Natural killer cell treated with Interleukin-12 subunit alpha and Interleukin-12 subunit beta and Interleukin-15 and Interleukin-18, amount 100 ng/mL, for 72 hours (primary cell): ENCODE measurements at regions not wholly inside any gene's neighbourhood (a gene's known extent, or its start where the extent isn't known, plus 50 kb on each side); places are given as distances from the start of the nearest gene placed in this dataset.

ENCODE experiments used
- ATAC-seq, 2 donors: fragments of 150-1000 bp; cut with Tn5 transposase in 1 of 2; sonication (Bioruptor Pico), chemical (Tn5 transposase) in 1 of 2; 2 replicates each; pipeline ENCODE4 v1.10.0; 2021
- DNase-seq: peaks from one replicate; pipeline ENCODE4 v3.0.0; 2022; ENCODE audit warnings: low spot score
- H3K27ac Mint-ChIP-seq, 2 donors: 1 replicate in 1 of 2; 2 replicates in 1 of 2; pipeline ENCODE4 v1.8.0; 2022; ENCODE audit warnings: mixed read lengths in 2 of 2, mild to moderate bottlenecking in 1 of 2, moderate library complexity in 1 of 2
- H3K27me3 Mint-ChIP-seq, 2 donors: 1 replicate in 1 of 2; 2 replicates in 1 of 2; pipeline ENCODE4 v1.8.0; 2022; ENCODE audit warnings: mixed read lengths in 2 of 2
- H3K36me3 Mint-ChIP-seq: one replicate; pipeline ENCODE4 v1.8.0; 2022; ENCODE audit warnings: mixed read lengths
- H3K4me1 Mint-ChIP-seq, 2 donors: 1 replicate in 1 of 2; 2 replicates in 1 of 2; pipeline ENCODE4 v1.8.0; 2022; ENCODE audit warnings: low read depth in 2 of 2, mixed read lengths in 2 of 2, mild to moderate bottlenecking in 1 of 2
- H3K4me3 Mint-ChIP-seq: one replicate; pipeline ENCODE4 v1.8.0; 2022; ENCODE audit warnings: mixed read lengths
- H3K9me3 Mint-ChIP-seq: 2 replicates; pipeline ENCODE4 v1.8.0; 2022; ENCODE audit warnings: mixed read lengths

- no peak overlapping the region for H3K27ac Mint-ChIP-seq
- no peaks in the 10 kb centered on the region for H3K9me3 Mint-ChIP-seq
- peaks cover 10% of the 10 kb centered on the region for H3K36me3 Mint-ChIP-seq
- no peak for DNase-seq
- no peaks in the 10 kb centered on the region for H3K4me1 Mint-ChIP-seq
- H3K27me3 Mint-ChIP-seq, result peaks cover 14 to 19% of the 10 kb centered on the region in 2 donors
- no peak overlapping the region for H3K4me3 Mint-ChIP-seq
- ATAC-seq, result no peak
These were observed 58.2 kb downstream of the MEX3B start for GRCh38 chr15:81987628-81988027.

- Mint-ChIP-seq H3K4me1 (no peaks in the 10 kb centered on the region), H3K9me3 (no peaks in the 10 kb centered on the region)
These were observed 62.3 kb downstream of the MEX3B start for GRCh38 chr15:81983497-81983896.

GRCh38 chr15:81982808-81983207, 63.0 kb downstream of the MEX3B start:
- ATAC-seq (no peak), DNase-seq (no peak)
- Mint-ChIP-seq H3K4me3 (no peak overlapping the region), H3K9me3 (peaks cover 2% of the 10 kb centered on the region), H3K27ac (no peak overlapping the region), H3K27me3 (peaks cover 14 to 18% of the 10 kb centered on the region in 2 donors), H3K4me1 (no peaks in the 10 kb centered on the region), H3K36me3 (peaks cover 6% of the 10 kb centered on the region)

More at GRCh38 chr15:81983497-81983896, 62.3 kb downstream of the MEX3B start:
- H3K27me3 Mint-ChIP-seq, result peaks cover 19 to 21% of the 10 kb centered on the region in 2 donors
- no peaks in the 10 kb centered on the region for H3K36me3 Mint-ChIP-seq
- H3K27ac Mint-ChIP-seq, result no peak overlapping the region
- H3K4me3 Mint-ChIP-seq, result no peak overlapping the region
- ATAC-seq, result no peak
- no peak for DNase-seq

GRCh38 chr15:81981908-81982307, 63.9 kb downstream of the MEX3B start:
- Mint-ChIP-seq H3K27me3 (peaks cover 14% of the 10 kb centered on the region in 2 donors), H3K27ac (no peak overlapping the region), H3K4me3 (no peak overlapping the region), H3K4me1 (no peaks in the 10 kb centered on the region), H3K9me3 (peaks cover 3% of the 10 kb centered on the region), H3K36me3 (peaks cover 9% of the 10 kb centered on the region)
- no peak for ATAC-seq
- no peak for DNase-seq

- ATAC-seq (no peak), DNase-seq (no peak)
- Mint-ChIP-seq H3K27ac (no peak overlapping the region), H3K4me1 (no peaks in the 10 kb centered on the region), H3K27me3 (peaks cover 14 to 20% of the 10 kb centered on the region in 2 donors), H3K9me3 (peaks cover 7% of the 10 kb centered on the region), H3K4me3 (no peak overlapping the region), H3K36me3 (peaks cover 9% of the 10 kb centered on the region)
These were observed 68.4 kb downstream of the MEX3B start for GRCh38 chr15:81977464-81977863.

GRCh38 chr15:81968691-81969090, 77.1 kb downstream of the MEX3B start:
- Mint-ChIP-seq H3K9me3 (peaks cover 4% of the 10 kb centered on the region), H3K4me1 (no peaks in the 10 kb centered on the region), H3K27me3 (peaks cover 10 to 28% of the 10 kb centered on the region in 2 donors), H3K36me3 (no peaks in the 10 kb centered on the region), H3K4me3 (no peak overlapping the region), H3K27ac (no peak overlapping the region)
- DNase-seq, result no peak
- ATAC-seq, result no peak

- Mint-ChIP-seq H3K27me3 (peaks cover 6 to 25% of the 10 kb centered on the region in 2 donors), H3K4me1 (no peaks in the 10 kb centered on the region), H3K36me3 (no peaks in the 10 kb centered on the region), H3K9me3 (no peaks in the 10 kb centered on the region), H3K4me3 (no peak overlapping the region), H3K27ac (no peak overlapping the region)
- ATAC-seq (no peak), DNase-seq (no peak)
These were observed 79.2 kb downstream of the MEX3B start for GRCh38 chr15:81966631-81967030.

GRCh38 chr15:81962482-81962881, 83.3 kb downstream of the MEX3B start:
- ATAC-seq (no peak), DNase-seq (no peak)
- H3K36me3 Mint-ChIP-seq, result no peaks in the 10 kb centered on the region
- H3K27me3 Mint-ChIP-seq, result peaks cover 6 to 21% of the 10 kb centered on the region in 2 donors
- no peak overlapping the region for H3K4me3 Mint-ChIP-seq
- H3K4me1 Mint-ChIP-seq, result no peaks in the 10 kb centered on the region
- H3K27ac Mint-ChIP-seq, result no peak overlapping the region
- no peaks in the 10 kb centered on the region for H3K9me3 Mint-ChIP-seq

- Mint-ChIP-seq H3K36me3 (no peaks in the 10 kb centered on the region), H3K27ac (no peak overlapping the region)
These were observed 86.6 kb downstream of the MEX3B start for GRCh38 chr15:81959196-81959595.

GRCh38 chr15:81957698-81958097, 88.1 kb downstream of the MEX3B start:
- H3K9me3 Mint-ChIP-seq, result no peaks in the 10 kb centered on the region
- ATAC-seq, result no peak
- no peak overlapping the region for H3K4me3 Mint-ChIP-seq
- peaks cover 2 to 11% of the 10 kb centered on the region in 2 donors for H3K27me3 Mint-ChIP-seq
- no peak for DNase-seq
- no peak overlapping the region for H3K27ac Mint-ChIP-seq
- H3K36me3 Mint-ChIP-seq, result no peaks in the 10 kb centered on the region
- no peaks in the 10 kb centered on the region for H3K4me1 Mint-ChIP-seq

More at GRCh38 chr15:81959196-81959595, 86.6 kb downstream of the MEX3B start:
- Mint-ChIP-seq H3K4me3 (no peak overlapping the region), H3K4me1 (no peaks in the 10 kb centered on the region), H3K27me3 (peaks cover 3 to 15% of the 10 kb centered on the region in 2 donors), H3K9me3 (no peaks in the 10 kb centered on the region)
- ATAC-seq (no peak), DNase-seq (no peak)

GRCh38 chr15:81955382-81956062, 90.3 kb downstream of the MEX3B start:
- H3K4me3 Mint-ChIP-seq, result no peak overlapping the region
- DNase-seq, result no peak
- H3K36me3 Mint-ChIP-seq, result no peaks in the 10 kb centered on the region
- ATAC-seq, result no peak
- H3K9me3 Mint-ChIP-seq, result no peaks in the 10 kb centered on the region
- no peak overlapping the region for H3K27ac Mint-ChIP-seq
- H3K27me3 Mint-ChIP-seq, result peaks cover 0 to 16% of the 10 kb centered on the region in 2 donors
- H3K4me1 Mint-ChIP-seq, result no peaks in the 10 kb centered on the region

GRCh38 chr15:81954158-81954783, 91.5 kb downstream of the MEX3B start:
- no peaks in the 10 kb centered on the region for H3K36me3 Mint-ChIP-seq
- DNase-seq (no peak), ATAC-seq (no peak)
- H3K27me3 Mint-ChIP-seq, result peaks cover 0 to 16% of the 10 kb centered on the region in 2 donors
- no peak overlapping the region for H3K4me3 Mint-ChIP-seq
- no peaks in the 10 kb centered on the region for H3K9me3 Mint-ChIP-seq
- no peak overlapping the region for H3K27ac Mint-ChIP-seq
- no peaks in the 10 kb centered on the region for H3K4me1 Mint-ChIP-seq

GRCh38 chr15:81950841-81951414, 94.9 kb downstream of the MEX3B start:
- H3K27me3 Mint-ChIP-seq, result peaks cover 0 to 8% of the 10 kb centered on the region in 2 donors
- DNase-seq, result no peak
- H3K9me3 Mint-ChIP-seq, result no peaks in the 10 kb centered on the region
- H3K36me3 Mint-ChIP-seq, result no peaks in the 10 kb centered on the region
- ATAC-seq, result no peak
- H3K4me3 Mint-ChIP-seq, result no peak overlapping the region
- no peak overlapping the region for H3K27ac Mint-ChIP-seq
- H3K4me1 Mint-ChIP-seq, result no peaks in the 10 kb centered on the region

GRCh38 chr15:81948751-81949150, 97.1 kb downstream of the MEX3B start:
- no peak overlapping the region for H3K27ac Mint-ChIP-seq
- peaks cover 3 to 8% of the 10 kb centered on the region in 2 donors for H3K27me3 Mint-ChIP-seq
- no peaks in the 10 kb centered on the region for H3K9me3 Mint-ChIP-seq
- DNase-seq (no peak), ATAC-seq (no peak)
- H3K4me1 Mint-ChIP-seq, result no peaks in the 10 kb centered on the region
- no peak overlapping the region for H3K4me3 Mint-ChIP-seq
- no peaks in the 10 kb centered on the region for H3K36me3 Mint-ChIP-seq
